OCI-LY1 (cell line): ENCODE measurements at regions not wholly inside any gene's neighbourhood (a gene's known extent, or its start where the extent isn't known, plus 50 kb on each side); places are given as distances from the start of the nearest gene placed in this dataset.

ENCODE experiments used
- EZH2 ChIP-seq: fragments of 200-600 bp; sonication (generic), shearing (Covaris generic); IDR thresholded peaks from 2 replicates; pipeline ENCODE4 v1.8.0; 2017; ENCODE audit warnings: borderline replicate concordance, mixed run types, mild to moderate bottlenecking, antibody characterized with exemption, low read length, moderate library complexity, mixed read lengths
- TF ChIP-seq, protein P1 (sequence below): fragments of 200-600 bp; sonication (generic), shearing (Covaris generic); IDR thresholded peaks from 2 replicates; pipeline ENCODE4 v1.5.1; 2017; ENCODE audit warnings: mild to moderate bottlenecking, antibody characterized with exemption, low read length, moderate library complexity, mixed read lengths

DNA sequence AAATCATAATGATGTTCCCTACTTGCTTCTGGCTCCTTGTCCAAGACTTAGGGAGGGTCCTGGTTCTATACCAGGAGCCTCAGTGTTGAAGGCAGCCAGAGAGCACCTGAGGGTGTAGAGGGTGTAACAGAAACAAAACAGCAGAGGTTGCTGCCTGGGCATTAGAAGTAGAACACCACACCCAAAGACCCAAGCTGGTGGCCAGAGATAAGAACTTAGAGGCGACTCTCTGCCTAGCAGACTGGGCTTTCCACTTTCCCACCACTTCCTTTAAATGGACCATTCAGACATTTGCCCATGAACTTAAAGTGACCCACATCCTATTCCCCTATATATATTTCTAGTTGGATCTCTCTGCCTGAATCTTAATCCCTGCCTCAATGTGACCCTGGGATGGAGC, 189.8 kb downstream of the KLF13 start:
- TF ChIP-seq, protein P1, sequence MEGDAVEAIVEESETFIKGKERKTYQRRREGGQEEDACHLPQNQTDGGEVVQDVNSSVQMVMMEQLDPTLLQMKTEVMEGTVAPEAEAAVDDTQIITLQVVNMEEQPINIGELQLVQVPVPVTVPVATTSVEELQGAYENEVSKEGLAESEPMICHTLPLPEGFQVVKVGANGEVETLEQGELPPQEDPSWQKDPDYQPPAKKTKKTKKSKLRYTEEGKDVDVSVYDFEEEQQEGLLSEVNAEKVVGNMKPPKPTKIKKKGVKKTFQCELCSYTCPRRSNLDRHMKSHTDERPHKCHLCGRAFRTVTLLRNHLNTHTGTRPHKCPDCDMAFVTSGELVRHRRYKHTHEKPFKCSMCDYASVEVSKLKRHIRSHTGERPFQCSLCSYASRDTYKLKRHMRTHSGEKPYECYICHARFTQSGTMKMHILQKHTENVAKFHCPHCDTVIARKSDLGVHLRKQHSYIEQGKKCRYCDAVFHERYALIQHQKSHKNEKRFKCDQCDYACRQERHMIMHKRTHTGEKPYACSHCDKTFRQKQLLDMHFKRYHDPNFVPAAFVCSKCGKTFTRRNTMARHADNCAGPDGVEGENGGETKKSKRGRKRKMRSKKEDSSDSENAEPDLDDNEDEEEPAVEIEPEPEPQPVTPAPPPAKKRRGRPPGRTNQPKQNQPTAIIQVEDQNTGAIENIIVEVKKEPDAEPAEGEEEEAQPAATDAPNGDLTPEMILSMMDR: no peak
- TF ChIP-seq EZH2: no peak
